WTC11 (cell line): ENCODE measurements at regions not wholly inside any gene's neighbourhood (a gene's known extent, or its start where the extent isn't known, plus 50 kb on each side); places are given as distances from the start of the nearest gene placed in this dataset.

Experiments
- CREM ChIP-seq: sonication (generic); formaldehyde crosslinking; IDR thresholded peaks from 2 replicates; pipeline ENCODE4 v1.8.1; 2022; ENCODE audit warnings: mild to moderate bottlenecking, missing genetic modification reagents, moderate library complexity
- CTCF ChIP-seq: fragments of 200-600 bp; IDR thresholded peaks from 2 replicates; pipeline ENCODE4 v1.8.0; 2022; ENCODE audit warnings: antibody characterized with exemption
- JUN ChIP-seq: sonication (generic); formaldehyde crosslinking; IDR thresholded peaks from 2 replicates; pipeline ENCODE4 v1.8.0; 2023; ENCODE audit warnings: mild to moderate bottlenecking, missing genetic modification reagents
- ZBTB21 ChIP-seq: sonication (generic); formaldehyde crosslinking; IDR thresholded peaks from 2 replicates; pipeline ENCODE4 v1.8.1; 2023; ENCODE audit warnings: mild to moderate bottlenecking, missing genetic modification reagents, borderline replicate concordance

GRCh38 chr10:89134963-89135362 is 72.2 kb downstream of the CH25H start:
- TF ChIP-seq ZBTB21 = no peak
- no peak for TF ChIP-seq CTCF
- no peak for TF ChIP-seq JUN (CRISPR knock-in tag)
- TF ChIP-seq CREM (CRISPR knock-in tag) = no peak
